ENCODE measurements at regions not wholly inside any gene's neighbourhood (a gene's known extent, or its start where the extent isn't known, plus 50 kb on each side); places are given as distances from the start of the nearest gene placed in this dataset.

DNA sequence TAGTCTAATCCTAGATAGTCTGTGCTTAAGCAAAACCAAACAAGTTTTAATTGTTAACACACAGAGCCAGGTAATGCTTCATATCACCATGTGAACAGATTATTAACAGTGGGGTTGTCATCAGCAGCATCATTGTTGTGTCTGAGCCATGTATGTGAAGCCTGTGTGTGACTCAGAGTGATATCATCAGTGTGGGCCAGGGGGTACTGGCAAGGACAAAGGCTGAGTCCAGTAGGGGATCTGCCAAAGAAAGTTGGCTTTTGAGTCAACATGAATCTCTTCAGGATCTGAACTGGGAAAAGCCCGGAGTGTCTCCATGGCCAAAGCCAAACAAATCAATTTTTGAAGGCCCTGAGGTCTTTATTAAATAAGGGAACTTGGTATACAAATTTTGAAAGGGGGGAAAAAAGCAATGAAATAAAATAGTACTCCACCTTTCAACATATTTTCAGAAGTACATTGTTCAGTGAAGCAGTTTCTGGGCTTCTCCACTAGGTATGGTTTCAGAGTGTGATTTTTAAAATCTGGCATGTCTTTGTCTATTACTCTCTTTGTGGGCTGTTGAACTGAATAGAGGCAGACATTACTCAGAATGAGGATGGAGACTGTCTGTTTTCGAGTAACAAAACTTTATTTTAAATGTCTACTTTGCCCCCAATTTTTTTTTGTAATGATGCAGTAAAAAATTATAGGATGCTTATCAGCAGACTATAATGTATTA is 444.2 kb upstream of the JAG1 start:
- no peak overlapping the region for H3K4me3 ChIP-seq (ENCODE audit: low read depth, low read length)
- TF ChIP-seq, protein P1, sequence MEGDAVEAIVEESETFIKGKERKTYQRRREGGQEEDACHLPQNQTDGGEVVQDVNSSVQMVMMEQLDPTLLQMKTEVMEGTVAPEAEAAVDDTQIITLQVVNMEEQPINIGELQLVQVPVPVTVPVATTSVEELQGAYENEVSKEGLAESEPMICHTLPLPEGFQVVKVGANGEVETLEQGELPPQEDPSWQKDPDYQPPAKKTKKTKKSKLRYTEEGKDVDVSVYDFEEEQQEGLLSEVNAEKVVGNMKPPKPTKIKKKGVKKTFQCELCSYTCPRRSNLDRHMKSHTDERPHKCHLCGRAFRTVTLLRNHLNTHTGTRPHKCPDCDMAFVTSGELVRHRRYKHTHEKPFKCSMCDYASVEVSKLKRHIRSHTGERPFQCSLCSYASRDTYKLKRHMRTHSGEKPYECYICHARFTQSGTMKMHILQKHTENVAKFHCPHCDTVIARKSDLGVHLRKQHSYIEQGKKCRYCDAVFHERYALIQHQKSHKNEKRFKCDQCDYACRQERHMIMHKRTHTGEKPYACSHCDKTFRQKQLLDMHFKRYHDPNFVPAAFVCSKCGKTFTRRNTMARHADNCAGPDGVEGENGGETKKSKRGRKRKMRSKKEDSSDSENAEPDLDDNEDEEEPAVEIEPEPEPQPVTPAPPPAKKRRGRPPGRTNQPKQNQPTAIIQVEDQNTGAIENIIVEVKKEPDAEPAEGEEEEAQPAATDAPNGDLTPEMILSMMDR (IDR thresholded peaks at IDR 0.05; ENCODE audit: insufficient read depth, low read length): no peak
- DNase-seq (ENCODE audit: low read depth): peak; percentile 89

DNA sequence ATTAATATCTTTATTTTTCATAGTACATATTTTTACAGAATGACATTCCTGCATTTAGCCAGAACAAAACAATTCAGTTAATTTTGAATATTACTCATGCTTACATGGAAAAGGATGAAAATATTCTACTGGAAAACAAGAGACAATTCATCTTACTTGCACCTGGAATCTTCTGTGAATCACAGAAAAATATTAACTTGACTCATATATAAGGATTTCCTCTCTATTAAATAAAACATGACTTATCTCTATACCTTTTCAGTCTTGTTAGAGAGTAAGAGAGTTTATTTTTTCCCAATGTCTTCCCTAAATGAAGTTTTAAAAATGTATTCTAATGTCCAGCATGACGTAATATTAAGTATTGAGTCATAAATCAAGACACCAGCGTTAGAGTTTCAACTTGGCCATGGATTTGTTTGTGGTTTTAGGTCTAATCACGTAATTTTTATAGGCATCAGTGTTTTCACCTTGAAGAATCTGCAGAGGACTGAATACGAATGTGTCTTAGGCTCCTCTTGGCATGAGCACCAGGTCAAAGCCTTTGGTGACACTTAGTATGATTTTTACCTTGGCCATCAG is 445.1 kb upstream of the JAG1 start:
- peak; percentile 29 for DNase-seq (ENCODE audit: low read depth)
- H3K4me3 ChIP-seq (ENCODE audit: low read depth, low read length): no peak overlapping the region
- TF ChIP-seq, protein P1 (IDR thresholded peaks at IDR 0.05; ENCODE audit: insufficient read depth, low read length): no peak

DNA sequence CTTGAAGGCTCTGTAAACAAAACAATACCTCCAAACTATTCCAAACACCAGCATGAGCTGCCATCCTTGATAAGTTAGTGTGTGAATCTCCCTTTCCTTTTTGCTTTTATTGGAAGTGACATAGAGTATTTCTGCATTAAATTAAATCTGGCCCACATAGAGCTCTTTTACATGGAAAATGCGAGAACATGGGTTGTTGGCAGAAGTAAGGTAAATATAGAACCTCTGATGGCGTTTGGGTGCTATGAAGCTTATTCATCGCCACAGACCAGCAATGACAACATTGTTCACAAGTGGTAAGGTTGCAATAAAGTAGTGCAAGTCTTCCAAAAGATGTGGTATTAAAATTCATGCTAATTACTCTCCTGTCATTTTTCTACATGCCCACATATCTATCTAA is 445.8 kb upstream of the JAG1 start:
- no peak for DNase-seq (ENCODE audit: low read depth)
- TF ChIP-seq, protein P1 (IDR thresholded peaks at IDR 0.05; ENCODE audit: insufficient read depth, low read length): no peak
- no peak overlapping the region for H3K4me3 ChIP-seq (ENCODE audit: low read depth, low read length)

DNA sequence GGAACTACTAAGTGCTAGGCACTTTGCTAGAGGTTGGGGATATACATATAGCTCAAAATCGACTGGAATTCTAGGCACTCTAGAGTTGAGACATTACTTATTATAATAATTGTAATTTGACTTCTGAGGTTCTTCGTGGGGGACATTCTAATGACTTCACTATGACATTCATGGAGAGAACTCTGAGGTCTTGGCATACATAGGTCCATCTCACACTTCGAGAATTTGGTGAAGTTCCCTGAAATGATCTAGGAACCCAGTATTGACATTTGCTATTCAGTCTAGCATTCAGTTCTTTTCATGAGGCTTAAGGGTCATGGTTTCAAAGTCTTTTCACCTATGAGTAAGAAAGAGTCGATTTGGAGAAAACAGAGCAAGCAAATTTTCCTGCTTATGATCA is 446.6 kb upstream of the JAG1 start:
- TF ChIP-seq, protein P1 (IDR thresholded peaks at IDR 0.05; ENCODE audit: insufficient read depth, low read length): no peak
- no peak for DNase-seq (ENCODE audit: low read depth)
- H3K4me3 ChIP-seq (ENCODE audit: low read depth, low read length): no peak overlapping the region

DNA sequence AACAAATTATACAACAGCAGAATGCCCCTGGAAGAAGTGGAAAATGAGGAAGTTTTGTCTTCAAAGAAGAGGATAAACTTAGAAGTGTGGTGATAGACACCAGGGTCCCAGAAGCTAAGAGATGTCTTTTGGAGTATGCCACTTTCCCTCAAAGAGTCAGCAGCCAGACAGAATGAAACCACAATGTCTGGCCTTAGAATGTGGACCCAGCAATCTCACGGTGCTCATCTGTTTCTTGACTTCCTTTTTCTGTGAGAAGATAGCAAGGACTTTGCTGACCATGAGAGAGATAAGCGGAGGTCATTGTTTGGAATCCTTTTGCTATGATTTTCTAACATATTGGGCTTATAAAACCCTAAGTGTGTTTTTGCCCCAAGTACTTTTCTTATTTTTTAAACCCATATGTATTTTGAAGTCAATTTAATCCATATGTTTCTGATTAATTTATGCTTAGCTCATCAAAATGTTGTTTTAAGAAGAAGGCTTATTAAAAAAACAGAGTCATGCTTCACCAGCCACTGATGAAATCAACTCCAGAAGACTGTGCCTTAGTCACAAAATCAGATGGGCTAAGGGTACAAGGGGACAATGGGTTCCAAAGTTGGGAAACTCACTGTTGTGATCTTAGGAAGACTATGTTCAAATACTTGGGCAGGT is 451.2 kb upstream of the JAG1 start:
- no peak overlapping the region for H3K4me3 ChIP-seq (ENCODE audit: low read depth, low read length)
- TF ChIP-seq, protein P1 (IDR thresholded peaks at IDR 0.05; ENCODE audit: insufficient read depth, low read length): no peak
- DNase-seq (ENCODE audit: low read depth): no peak

DNA sequence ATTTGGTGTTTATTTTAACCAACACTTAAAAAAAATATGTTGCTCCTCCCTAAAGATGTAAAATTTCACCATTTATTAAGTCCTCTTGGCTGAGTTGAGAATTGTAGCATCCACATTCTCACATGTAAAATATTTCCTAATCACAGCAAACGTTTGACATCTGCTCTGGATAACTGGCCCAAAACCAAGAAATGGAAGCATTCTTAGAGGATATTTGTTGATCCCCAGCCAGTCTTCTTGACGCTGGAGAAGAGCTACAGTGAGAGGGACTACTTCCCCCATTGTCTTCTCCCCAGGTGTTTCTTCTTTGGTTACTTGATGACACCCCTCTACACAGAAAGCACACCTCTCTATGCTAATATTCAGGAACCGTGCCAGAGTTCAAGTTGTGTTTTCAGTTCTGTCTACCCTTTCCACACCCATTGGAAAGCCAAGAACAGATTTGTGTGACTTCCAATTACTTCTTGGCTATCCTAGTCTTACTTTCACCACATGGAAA is 454.5 kb upstream of the JAG1 start:
- no peak overlapping the region for H3K4me3 ChIP-seq (ENCODE audit: low read depth, low read length)
- peak; percentile 77 for DNase-seq (ENCODE audit: low read depth)
- TF ChIP-seq, protein P1 (IDR thresholded peaks at IDR 0.05; ENCODE audit: insufficient read depth, low read length): no peak

Data from fibroblast of the aortic adventitia (primary cell).